Stimulated activated CD4-positive, alpha-beta T cell treated with anti-CD3 and anti-CD28 coated beads, TNF-alpha, amount 100 ng/mL, for 24 hours (primary cell): ENCODE measurements at regions not wholly inside any gene's neighbourhood (a gene's known extent, or its start where the extent isn't known, plus 50 kb on each side); places are given as distances from the start of the nearest gene placed in this dataset.
"Not testable (repeated sequence)": the region's sequence is repeated elsewhere in the genome, so short reads cannot be mapped to it uniquely, and the experiment has no call there.

Experiments used
- DNase-seq, 3 experiments: peaks; one replicate each; pipeline ENCODE4 v3.0.0-alpha.2; 2020; ENCODE audit warnings: low read depth in 3 of 3

DNA sequence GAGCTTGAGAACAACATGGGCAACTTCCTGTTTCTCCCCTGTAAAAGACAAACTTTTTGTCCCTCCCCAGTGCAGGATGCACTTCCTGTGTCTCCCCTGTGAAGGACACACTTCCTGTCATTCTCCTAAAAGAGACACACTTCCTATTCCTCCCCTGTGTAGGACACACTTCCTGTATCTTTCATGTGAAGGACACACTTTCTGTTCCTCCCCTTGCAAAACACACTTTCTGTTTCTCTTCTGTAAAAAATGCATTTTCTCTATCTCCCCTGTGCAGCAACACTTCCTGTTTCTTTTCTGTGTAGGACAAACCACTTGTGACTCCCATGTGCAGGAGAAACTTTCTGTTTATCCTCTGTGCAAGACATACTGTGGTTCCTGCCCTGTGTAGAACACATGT is 488.6 kb upstream of the USP9Y start:
- DNase-seq = no peak

DNA sequence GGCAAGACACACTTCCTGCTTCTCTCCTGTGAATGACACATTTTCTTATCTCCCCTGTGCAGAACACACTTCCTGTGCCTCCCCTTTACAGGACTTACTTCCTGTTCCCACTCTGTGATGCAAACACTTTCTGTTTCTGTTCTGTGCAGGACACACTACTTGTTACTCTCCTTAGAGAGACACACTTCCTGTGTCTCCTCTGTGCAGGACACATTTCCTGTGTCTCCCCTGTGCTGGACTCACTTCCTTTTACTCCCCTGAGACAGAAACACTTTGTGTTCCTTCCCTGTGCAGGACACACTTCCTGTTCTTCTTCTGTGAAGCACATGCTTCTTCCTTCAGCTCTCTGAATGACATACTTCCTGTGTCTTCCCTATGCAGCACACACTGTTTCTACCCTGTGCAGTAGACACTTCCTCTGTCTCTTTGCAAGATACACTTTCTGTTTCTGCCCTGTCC is 485.4 kb upstream of the USP9Y start:
- no peak for DNase-seq

DNA sequence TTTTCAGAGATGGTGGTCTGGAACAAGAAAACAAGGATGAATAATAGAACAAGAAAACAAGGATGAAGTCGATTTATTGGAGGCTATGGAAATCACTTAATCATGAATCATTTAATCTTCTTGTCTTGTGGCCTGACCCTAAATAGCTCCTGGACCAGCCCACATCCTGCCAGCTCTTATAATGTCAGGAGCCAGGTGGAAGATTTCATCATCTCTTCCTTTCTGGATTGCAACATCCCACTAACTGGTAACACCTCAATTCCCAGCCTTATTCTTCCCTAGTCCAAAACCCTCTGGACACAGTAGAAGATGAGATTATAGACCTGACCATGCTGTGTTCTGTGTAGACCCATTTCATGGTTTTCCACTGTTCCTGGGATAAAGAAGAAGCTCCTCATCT is 470.1 kb upstream of the USP9Y start:
- DNase-seq = no peak

DNA sequence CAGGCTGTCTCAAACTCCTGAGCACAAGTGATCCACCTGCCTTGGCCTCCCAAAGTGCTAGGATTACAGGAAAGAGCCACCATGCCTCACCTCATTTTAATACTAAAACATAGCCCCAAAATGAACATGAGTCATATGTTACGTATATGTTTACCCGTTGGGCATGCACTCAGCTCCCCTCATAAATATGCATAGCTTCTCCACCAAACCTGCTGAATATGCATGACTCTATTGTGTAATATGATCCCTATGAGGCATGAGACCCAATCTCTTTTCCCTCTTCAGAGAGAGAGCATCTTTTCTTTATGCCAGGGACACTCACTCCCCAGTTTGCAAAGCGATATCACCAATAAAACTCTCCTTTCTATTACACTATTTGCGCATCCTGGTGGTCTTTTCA is 464.6 kb upstream of the USP9Y start:
- DNase-seq = no peak

DNA sequence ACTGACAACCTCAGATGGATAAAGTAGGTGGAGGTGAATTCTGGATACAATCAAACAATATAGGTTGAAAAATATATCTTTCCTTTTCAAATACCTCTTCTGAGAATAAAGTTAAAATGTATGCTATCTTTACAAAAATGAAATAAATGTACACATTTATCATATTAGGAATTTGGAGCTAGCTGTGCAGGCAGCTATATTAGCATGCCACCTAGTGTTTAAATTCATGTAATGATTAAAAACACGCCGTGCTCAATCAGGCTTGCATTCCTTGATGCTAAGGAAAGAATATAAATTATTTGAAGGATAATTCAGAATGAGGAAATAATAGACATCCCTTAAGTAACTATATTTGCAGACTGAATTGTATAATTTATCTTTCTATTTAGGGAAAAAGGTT is 460.7 kb upstream of the USP9Y start:
- DNase-seq = not testable (repeated sequence)

DNA sequence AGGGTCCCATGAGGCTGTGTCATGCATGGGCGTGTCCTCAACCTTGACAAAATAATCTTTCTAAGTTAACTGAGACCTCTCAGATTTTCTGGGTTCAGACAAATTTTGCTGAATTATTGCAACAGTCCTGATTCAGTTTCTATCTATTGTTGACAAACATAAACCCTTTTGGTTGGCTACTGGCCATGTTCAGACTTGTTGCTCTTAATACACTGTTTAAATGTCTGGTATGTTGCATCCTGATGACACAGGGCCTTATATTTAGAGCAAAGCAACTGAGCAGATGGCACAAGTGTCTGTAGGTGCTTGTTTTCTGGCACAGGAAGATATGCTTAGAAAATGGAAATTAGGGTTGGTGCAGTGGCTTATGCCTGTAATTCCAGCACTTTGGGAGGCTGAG is 456.9 kb upstream of the USP9Y start:
- no peak for DNase-seq

DNA sequence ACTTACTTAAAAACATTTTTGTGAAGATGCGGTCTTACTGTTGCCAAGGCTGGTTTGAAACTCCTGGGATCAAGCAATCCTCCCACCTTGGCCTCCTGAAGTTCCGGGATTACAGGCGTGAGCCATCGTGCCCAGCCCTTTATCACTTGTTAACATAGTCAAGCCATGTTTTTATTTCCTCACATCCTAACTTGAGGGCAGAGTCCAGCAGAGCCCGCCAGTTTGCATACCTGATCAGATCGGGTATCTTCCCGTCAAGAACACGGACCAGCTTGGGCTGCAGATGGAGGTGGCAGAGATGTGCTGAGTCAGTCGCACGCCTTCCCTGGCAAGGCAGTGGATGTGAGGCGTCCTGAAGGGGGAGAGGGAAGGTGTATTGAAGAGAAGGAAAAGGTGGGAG is 447.3 kb upstream of the USP9Y start:
- DNase-seq = no peak

DNA sequence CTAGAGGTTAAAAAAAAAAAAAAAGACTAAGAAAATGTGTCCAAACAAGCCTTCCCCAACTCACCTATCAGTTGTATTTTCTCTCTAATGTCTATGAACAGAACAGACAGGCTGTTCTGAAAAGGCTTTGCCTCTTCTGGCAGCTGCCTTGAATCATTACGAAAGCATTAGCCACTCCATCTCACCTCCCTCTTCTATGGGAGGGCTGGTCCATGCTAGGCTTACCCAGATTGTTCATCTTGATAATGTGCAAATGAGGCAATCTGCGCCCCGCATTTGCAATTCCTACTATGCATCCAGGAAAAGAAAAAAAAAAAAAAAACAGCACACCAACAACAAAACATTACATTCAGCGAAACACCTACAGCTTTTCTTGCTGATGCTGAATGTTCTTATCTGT is 429.9 kb upstream of the USP9Y start:
- no peak for DNase-seq

DNA sequence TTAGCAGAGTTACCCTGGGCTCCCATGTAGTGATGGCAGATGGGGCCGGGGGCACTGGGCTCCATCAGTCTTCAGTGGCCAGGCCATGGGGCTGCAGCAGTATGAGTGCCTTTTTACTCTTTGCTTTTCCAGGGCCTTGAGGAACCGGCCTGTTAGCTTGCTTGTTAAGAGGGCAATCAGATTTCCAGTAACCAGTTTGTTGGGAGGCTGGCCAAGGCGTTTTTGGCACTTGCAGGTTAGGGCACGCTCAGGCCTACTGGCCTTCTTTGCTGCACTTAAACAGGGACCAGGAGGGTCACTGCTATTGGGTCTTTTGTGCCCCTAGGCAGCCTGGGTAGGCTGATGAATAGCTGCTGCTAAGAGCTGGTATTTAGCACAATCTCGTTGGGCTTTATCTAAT is 415.4 kb upstream of the USP9Y start:
- DNase-seq = no peak

DNA sequence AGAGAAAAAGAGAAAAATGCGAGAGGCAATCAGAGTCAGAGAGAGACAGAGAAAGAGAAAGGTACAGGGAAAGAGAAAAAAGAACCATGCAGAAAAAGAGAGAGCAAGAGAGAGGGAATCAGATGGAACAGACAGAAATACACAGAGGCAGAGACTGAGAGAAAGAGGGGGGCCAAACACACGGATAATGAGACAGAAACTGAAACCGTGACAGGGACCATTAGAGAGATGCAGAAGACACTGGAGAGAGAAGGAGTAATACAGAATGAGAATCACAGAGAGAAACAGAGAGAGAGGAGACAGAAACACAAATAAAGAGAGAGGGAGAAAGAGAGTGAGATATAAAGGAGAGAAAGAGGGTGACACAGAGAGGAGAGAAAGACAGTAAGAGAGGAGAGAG is 412.1 kb upstream of the USP9Y start:
- DNase-seq = no peak

DNA sequence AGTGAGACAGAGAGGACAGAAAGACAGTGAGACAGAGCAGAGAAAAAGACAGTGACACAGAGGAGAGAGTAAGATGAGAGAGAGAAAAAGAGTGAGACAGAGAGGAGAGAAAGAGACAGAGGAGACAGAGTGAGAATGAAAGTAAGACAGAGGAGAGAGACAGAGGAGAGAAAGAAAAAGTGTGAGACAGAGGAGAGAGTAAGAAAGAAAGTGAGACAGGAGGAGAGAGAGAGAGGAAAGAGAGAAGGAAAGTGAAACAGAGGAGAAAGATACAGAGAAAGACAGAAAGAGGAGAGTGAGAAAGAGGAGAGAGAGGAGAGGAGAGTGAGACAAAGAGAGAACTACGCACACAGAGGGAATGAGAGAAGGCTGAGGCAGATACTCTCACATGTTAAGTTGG is 411.6 kb upstream of the USP9Y start:
- no peak for DNase-seq

DNA sequence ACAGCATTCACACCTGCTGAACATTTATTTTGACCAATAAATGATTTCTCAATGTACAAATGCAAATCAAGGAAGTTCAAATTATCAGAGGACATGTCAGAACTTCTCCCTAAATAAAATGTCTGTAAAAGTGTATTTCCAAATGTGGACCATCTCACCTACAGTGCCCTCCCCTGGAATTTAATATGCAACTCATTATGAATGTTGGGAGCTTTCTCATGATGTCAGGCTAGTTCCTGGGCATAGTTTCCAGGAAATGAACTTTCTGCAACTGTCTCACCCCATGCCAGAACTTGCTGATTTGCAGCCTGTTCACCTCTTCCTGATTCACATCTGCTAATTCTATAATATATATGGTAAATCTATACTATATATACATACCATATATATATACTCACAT is 408.5 kb upstream of the USP9Y start:
- DNase-seq = no peak

DNA sequence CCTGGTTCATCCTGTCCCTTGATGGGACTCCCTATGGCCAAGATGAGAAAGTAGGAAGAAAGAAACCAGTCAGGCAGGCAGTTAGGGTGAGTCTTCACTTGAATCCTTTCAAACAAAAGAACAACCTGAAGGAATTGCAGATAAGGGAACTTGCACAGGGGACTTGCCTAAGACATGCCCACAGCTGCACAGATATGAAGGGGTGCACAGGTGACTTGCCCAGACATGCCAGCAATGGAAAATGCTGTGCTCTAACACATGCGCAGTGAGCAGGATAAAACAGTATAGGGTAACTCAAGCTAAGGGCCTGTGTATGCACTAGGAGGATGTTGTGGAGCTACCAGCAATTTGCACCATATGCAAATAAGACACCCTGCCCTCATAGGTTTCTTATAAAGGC is 404.6 kb upstream of the USP9Y start:
- DNase-seq = no peak

DNA sequence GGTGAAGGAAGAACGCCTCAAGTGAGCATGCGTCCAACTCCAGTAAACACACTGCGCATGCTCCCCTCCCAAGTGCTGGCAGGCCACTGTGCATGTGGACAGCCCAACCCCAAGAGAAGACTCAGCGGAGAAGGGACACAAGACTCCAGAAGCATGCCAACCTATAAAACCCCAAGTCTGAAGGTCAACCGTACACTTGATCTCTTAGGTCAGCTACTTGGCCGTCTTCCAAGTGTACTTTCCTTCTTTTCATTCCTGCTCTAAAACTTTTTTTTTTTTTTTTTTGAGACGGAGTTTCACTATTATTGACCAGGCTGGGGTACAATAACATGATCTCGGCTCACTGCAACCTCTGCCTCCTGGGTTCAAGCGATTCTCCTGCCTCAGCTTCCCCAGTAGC is 401.2 kb upstream of the USP9Y start:
- DNase-seq = not testable (repeated sequence)

DNA sequence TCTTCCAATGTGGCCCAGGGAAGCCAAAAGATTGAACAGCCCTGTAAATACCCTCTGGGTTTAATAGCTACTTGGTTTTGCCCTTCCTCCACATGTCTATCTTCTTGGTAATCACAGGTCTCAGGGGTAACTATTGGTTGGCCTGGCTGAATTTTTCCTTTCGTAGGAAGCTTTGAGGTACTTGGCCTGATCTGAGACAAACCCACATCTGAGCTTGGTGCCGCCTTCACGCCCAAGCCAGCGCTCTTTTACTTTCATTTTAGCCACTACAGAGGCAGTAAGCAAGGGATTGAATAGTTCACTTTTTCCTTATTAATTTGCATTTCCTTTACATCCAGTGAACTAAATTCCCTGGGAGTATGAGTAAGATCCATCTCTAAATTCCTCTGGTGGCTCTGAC is 397.6 kb upstream of the USP9Y start:
- no peak for DNase-seq

DNA sequence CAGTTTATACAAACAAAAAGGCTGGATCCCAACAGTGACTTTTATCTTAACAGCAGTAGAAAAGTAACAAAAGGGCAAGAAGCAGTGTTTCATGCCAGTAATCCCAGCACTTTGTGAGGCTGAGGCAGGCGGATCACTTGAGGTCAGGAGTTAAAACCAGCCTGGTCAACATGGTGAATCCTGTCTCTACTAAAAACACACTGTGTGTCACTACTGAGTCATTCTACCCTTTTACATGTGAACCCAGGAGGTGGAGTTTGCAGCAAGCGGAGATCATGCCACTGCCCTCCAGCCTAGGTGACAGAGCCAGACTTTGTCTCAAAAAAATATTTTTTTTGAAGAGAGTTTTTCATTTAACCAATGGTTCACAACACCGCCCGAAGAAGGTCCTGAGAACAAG is 395.6 kb upstream of the USP9Y start:
- no peak for DNase-seq

DNA sequence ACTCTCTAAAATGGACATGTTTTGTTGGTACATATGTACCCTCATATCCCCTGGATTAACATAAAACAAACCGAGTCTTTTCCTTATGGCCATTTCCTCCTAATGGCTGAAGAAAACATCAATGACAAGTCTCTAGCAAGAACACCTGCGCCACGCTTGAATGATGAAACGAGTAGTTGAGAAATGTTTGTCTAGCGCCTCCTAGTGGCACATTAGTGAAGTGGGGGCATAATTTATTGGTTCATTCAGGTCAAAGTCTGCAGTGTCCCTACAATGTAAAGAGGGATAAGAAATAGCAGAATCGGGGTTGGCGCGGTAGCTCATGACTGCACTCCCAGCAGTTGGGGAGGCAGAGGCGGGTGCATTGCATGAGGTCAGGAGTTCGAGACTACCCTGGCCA is 391.8 kb upstream of the USP9Y start:
- DNase-seq = peak in 1 of 3 experiments; percentile 1

DNA sequence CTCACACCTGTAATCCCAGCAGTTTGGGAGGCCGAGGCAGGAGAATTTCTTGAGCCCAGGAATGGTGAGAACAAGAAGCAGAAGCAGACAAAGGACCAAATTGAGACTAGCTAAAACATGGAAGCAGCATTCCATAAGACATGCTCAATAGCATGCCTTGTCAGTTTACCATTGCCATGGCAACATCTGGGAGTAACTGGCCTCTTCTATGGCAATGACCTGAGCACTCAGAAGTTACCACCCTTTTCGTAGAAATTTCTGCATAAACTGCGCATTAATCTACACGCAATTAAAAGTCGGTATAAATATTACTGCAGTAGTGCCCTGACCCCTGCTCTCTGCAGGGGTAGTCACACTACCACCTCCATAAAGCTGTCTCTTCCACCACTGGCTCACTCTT is 390.2 kb upstream of the USP9Y start:
- DNase-seq = no peak

DNA sequence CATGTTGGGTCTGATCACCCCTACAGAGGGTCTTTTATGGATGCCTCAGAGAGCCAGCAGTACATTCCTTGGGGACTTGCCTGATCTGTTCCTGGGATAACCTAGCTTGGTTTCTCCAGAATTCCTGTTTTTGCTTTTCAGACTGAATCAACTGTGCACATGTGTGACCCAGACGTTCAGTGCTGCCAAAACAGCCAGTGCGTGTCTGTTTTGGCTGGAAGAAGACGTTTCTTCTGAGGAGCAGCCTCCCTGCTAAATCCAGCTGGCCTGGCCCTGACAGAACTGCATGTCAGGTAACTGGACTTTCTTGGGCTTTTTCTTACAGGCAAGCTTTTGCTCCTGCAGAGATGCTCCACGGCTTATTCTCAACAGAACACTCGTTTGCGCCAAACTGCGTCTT is 373.3 kb upstream of the USP9Y start:
- DNase-seq = no peak

DNA sequence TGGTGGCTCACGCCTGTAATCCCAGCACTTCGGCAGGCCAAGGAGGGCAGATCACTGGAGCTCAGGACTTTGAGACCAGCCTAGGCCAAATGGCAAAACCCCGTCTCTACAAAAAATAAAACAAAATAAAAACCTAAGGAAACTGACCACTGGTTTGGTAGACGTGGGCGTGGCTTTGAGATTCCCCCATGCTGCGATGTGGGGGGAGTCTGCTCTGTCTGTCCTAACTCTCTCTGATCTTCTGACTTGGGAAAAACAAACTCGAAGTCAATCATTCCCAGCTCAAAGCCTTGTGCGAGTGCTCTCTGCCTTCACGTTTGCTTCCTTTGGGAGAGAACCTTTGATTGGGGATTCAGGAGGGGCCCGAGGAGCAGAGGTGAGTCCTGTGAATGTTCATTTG is 369.1 kb upstream of the USP9Y start:
- not testable (repeated sequence) for DNase-seq

DNA sequence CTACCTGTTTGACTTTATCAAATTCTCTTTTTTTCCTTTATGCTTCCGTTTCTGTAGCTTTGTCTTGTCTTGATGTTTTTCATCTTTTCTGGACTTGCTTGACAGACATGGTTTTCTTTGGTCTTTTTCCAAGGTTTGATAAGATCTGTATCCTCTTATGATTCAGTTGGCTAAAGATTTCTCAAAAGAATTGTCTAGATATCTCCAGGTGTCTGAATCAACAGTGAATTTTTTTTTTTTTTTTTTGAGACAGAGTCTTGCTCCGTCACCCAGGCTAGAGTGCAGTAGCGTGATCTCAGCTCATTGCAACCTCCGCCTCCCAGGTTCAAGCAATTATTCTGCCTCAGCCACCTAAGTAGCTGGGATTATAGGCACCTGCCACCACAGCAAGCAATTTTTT is 357.8 kb upstream of the USP9Y start:
- DNase-seq = no peak

DNA sequence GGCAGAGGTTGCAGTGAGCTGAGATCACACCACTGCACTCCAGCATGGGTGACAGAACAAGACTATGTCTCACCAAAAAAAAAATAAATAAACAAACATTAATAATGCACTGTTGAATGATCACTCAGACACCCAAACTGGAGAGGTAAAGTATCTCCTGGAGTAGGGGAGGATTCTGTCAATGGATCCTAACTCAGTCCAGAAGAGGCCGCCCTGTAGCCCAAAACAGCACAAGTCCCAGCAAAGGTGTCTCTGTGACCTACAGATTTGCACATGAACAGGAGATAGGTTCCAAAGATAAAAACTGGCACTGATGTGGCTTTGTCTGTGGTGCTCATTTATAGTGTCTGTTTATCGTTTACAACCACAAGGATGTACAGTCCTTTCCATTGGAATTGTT is 352.9 kb upstream of the USP9Y start:
- no peak for DNase-seq

DNA sequence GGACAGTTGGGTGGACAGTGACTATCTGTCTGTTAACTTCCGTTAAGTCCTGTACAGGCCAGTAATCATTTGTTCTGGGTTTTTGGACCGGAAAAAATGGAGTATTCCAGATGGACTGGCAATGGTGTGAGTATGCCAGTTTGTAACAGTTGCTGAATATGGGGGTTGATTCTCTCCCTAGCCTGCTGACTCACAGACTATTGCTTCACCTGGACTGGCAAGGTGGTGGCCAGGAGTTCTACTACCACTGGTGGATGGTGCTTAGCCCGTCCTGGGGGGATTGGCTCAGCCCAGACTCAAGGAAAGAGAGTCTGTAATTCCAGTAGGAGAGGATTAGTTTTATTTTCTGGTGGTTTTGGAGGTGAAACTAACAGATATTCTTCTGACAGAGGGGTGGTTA is 343.8 kb upstream of the USP9Y start:
- DNase-seq = no peak

DNA sequence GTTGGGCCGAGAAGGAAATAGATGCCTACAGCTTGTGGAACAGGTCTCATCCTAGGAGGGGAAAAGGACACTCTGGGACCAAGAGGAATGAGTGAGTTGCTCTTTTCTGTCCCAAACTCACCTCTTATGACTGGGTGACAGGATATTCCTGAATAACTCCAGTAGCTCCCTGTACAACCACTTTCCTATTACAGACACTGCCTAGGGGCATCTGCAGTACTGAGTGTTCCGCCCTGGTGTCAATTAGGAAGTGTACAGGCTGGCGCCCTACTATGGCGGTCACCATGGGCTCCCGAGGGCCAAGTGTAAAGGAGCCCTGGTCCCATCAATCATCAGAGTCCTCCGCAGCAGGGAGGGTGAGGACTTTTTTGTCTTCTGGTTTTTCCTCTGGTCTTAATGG is 343.4 kb upstream of the USP9Y start:
- DNase-seq = no peak

DNA sequence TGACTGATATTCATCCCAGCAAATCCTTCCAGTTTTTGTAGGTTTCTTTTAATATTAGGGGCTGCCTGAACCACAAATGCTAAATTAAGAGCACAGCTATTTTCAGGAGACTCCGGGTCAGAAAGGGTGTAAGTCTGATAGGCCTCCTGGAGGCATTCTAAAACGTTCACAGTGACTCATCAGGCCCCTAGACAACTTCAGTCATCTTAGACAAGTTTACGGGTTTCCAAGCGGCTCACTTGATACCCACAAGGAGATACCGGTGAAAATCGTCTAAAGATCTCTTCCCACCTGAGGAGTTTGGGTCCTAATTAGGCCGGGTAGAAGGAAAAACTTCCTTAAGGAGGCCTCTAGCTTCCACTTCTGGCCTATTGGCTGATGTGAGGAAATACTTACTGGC is 342.7 kb upstream of the USP9Y start:
- DNase-seq = no peak
